ENCODE measurements at regions not wholly inside any gene's neighbourhood (a gene's known extent, or its start where the extent isn't known, plus 50 kb on each side); places are given as distances from the start of the nearest gene placed in this dataset.

- whole genome bisulfite sequencing: 93% methylated on average over 2 of the region's 2 CpGs
- H3K36me3 ChIP-seq: no peaks in the 10 kb centered on the region
- no peak overlapping the region for H3K4me3 ChIP-seq
- no peak for DNase-seq (ENCODE audit: low spot score)
- no peaks in the 10 kb centered on the region for H3K4me1 ChIP-seq (replicated peaks)
- H3K27me3 ChIP-seq (replicated peaks; ENCODE audit: insufficient read depth): no peaks in the 10 kb centered on the region
- no peak overlapping the region for H3K27ac ChIP-seq
- intact Hi-C loops (cut with DNase I): no loop called here
- no peaks in the 10 kb centered on the region for H3K9me3 ChIP-seq
- TF ChIP-seq CTCF (IDR thresholded peaks at IDR 0.05): no peak
Measured at GRCh38 chr12:97994746-97995484, 520.5 kb upstream of the TMPO start.

- H3K4me1 ChIP-seq (replicated peaks): no peaks in the 10 kb centered on the region
- H3K27ac ChIP-seq: no peak overlapping the region
Measured at GRCh38 chr12:97995559-97995958, 519.8 kb upstream of the TMPO start.

DNA sequence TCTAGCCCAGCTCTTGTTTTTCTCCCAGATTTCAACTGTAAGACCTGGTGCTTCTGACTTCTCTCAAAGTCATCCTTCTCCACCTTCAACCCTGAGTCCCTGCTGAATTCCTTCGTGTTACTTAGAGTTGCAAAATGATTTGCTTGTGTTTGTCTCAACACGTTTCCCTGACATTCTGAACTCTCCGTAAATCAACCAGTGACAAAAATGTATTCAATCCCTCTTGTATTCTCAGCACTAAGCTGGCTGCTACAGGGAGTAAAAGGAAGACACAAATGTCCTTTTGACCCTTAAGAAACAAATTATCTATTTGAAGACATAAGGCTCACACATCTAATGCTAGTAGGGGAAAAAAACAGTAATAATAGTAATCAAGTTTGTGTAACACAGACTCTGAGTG is 514.0 kb upstream of the TMPO start:
- Histone ChIP-seq H3K9me3 (no peaks in the 10 kb centered on the region), H3K27ac (no peak overlapping the region), H3K36me3 (no peaks in the 10 kb centered on the region), H3K4me3 (no peak overlapping the region), H3K4me1 (replicated peaks) (no peaks in the 10 kb centered on the region), H3K27me3 (replicated peaks; ENCODE audit: insufficient read depth) (no peaks in the 10 kb centered on the region)
- no peak for TF ChIP-seq POLR2AphosphoS5 (IDR thresholded peaks at IDR 0.05)
- no peak for TF ChIP-seq POLR2A (IDR thresholded peaks at IDR 0.05)
- no peak for TF ChIP-seq CTCF (IDR thresholded peaks at IDR 0.05)
- no peak for DNase-seq (ENCODE audit: low spot score)
- intact Hi-C loops (cut with DNase I): loop anchor here (5.0 kb wide), 1 partner anchor 284 kb away; no protein-coding TSS in a partner anchor
- WGBS: 36% methylated on average over 3 of the region's 3 CpGs

More at GRCh38 chr12:97995559-97995958, 519.8 kb upstream of the TMPO start:
- intact Hi-C loops (cut with DNase I): no loop called here
- no peaks in the 10 kb centered on the region for H3K27me3 ChIP-seq (replicated peaks; ENCODE audit: insufficient read depth)
- WGBS: 30% methylated on average over 2 of the region's 2 CpGs
- no peak for DNase-seq (ENCODE audit: low spot score)
- H3K36me3 ChIP-seq: no peaks in the 10 kb centered on the region
- H3K4me3 ChIP-seq: no peak overlapping the region
- H3K9me3 ChIP-seq: no peaks in the 10 kb centered on the region
- no peak for TF ChIP-seq POLR2A (IDR thresholded peaks at IDR 0.05)
- TF ChIP-seq POLR2AphosphoS5 (IDR thresholded peaks at IDR 0.05): no peak
- TF ChIP-seq CTCF (IDR thresholded peaks at IDR 0.05): no peak

DNA sequence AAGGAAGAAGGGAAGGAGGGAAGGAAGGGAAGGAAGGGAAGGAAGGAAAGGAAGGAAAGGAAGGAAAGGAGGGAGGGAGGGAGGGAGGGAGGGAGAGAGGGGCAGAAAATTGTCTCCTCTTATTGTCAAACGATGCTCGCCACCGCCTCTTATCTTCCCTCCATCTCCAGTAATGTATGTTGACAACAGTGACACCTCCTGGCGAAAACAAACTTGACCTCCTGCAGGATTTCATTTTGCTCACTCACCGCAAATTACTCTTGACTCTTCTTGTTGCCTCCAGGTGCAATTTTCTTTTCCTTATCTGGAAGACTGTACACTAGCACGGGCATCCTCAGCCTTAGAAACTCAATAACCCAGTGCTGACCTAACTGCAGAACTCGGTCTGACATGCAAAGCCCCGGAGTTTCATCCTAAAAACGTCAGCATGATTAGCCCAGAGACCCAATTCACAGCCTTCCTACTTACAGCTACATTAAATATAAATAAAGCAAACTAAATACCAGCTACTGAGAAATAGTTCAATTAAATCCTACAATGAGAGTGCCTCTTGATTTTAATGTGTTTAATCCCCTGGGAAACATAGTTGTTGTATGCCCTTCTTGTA is 512.4 kb upstream of the TMPO start:
- Histone ChIP-seq H3K9me3 (no peaks in the 10 kb centered on the region), H3K27me3 (replicated peaks; ENCODE audit: insufficient read depth) (no peaks in the 10 kb centered on the region), H3K4me1 (replicated peaks) (no peaks in the 10 kb centered on the region), H3K27ac (no peak overlapping the region), H3K36me3 (no peaks in the 10 kb centered on the region), H3K4me3 (no peak overlapping the region)
- peak; percentile 46 for DNase-seq (ENCODE audit: low spot score)
- WGBS: 38% methylated on average over 9 of the region's 9 CpGs
- intact Hi-C loops (cut with DNase I): loop anchor here (5.0 kb wide), 1 partner anchor 286 kb away; no protein-coding TSS in a partner anchor
- TF ChIP-seq POLR2AphosphoS5 (IDR thresholded peaks at IDR 0.05): no peak
- TF ChIP-seq CTCF (IDR thresholded peaks at IDR 0.05): peak; percentile 12 to 48 (median 46)
- no peak for TF ChIP-seq POLR2A (IDR thresholded peaks at IDR 0.05)

GRCh38 chr12:98007963-98008362 is 507.4 kb upstream of the TMPO start:
- H3K4me1 ChIP-seq (replicated peaks): no peaks in the 10 kb centered on the region

More at GRCh38 chr12:98007963-98008362, 507.4 kb upstream of the TMPO start:
- intact Hi-C loops (cut with DNase I): no loop called here
- no peaks in the 10 kb centered on the region for H3K9me3 ChIP-seq
- no peaks in the 10 kb centered on the region for H3K36me3 ChIP-seq
- TF ChIP-seq CTCF (IDR thresholded peaks at IDR 0.05) (no peak), POLR2AphosphoS5 (IDR thresholded peaks at IDR 0.05) (no peak), POLR2A (IDR thresholded peaks at IDR 0.05) (no peak)
- no peaks in the 10 kb centered on the region for H3K27me3 ChIP-seq (replicated peaks; ENCODE audit: insufficient read depth)
- no peak for DNase-seq (ENCODE audit: low spot score)
- 73% methylated on average over 1 of the region's 1 CpG for WGBS
- H3K27ac ChIP-seq: no peak overlapping the region
- H3K4me3 ChIP-seq: no peak overlapping the region
